ENCODE measurements at regions not wholly inside any gene's neighbourhood (a gene's known extent, or its start where the extent isn't known, plus 50 kb on each side); places are given as distances from the start of the nearest gene placed in this dataset.
A peak's percentile ranks its signal among the peaks of the same experiment; 100 is the strongest.
"Not testable (repeated sequence)": the region's sequence is repeated elsewhere in the genome, so short reads cannot be mapped to it uniquely, and the experiment has no call there.

- DNase-seq, result no peak
Observed at GRCh38 chrX:63458981-63459380, 107.8 kb upstream of the SPIN4 start.

GRCh38 chrX:63453571-63453970, 102.4 kb upstream of the SPIN4 start:
- DNase-seq, result no peak

DNA sequence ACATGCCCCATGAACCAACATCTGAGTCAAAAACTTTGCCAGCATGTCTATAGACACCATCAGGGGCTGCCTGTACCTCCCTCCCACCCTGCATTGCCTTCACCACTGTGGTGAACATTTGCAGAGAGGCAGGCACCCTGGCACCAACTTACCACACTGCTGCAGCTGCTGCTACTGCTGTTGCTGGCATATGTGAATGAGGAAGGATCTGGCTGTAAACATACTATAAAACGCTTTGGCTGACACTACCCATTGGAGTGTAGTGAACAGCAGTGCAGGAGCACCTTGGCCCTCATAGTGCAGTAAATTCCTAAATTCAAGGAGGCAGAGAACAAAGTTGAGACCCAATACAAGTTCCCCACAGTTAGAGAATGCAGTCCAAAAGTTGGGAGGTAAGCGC, 90.6 kb upstream of the SPIN4 start:
- no peak for DNase-seq

- no peak for DNase-seq
Observed at GRCh38 chrX:63439580-63439979, 88.4 kb upstream of the SPIN4 start.

- no peak for DNase-seq
Observed at GRCh38 chrX:63436865-63437264, 85.7 kb upstream of the SPIN4 start.

GRCh38 chrX:63434665-63435064, 83.5 kb upstream of the SPIN4 start:
- peak; percentile 31 for DNase-seq

GRCh38 chrX:63434206-63434605, 83.1 kb upstream of the SPIN4 start:
- DNase-seq, result no peak

- DNase-seq, result no peak
Observed at GRCh38 chrX:63430026-63430425, 78.9 kb upstream of the SPIN4 start.

DNA sequence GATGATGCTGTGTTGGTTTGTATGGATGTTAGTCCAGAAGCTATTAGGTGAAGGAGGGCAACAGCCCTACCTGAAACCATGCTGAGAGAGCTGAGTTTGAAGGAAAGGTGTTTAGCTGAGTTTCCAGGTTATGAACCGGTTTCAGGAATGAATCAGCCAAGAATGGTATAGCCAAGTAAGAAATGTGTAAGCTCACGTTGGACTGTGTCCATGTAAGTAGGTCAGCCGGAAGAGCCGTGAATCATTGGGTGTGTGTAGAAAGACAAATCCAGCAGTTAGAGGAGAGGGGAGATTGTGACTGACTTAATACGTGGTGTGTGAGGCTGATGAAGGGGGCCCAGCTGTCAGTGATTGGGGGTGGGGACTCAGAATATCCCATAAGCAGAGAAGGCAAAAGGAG, 77.2 kb upstream of the SPIN4 start:
- no peak for DNase-seq

- DNase-seq, result no peak
Observed at GRCh38 chrX:63426519-63426918, 75.4 kb upstream of the SPIN4 start.

DNA sequence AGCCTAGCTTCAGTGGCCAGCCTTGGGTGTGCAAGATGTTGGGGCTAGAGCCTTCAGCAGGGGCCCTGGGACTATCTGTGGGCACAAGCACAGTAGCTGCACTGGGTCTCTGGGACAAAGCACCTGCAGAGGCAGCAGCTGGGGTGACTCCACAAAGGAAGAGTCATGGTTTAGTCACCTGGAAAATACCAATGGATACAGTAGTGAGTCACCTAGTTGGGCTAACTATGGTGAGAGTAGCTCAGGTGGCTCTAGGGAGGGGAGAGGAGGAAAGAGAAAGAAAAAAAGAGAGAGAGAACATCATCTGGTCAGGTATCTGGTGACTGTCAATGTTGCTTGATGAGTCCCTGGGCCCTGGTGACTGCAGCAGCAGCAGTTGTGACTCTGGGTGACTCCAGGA, 72.9 kb upstream of the SPIN4 start:
- no peak for DNase-seq

GRCh38 chrX:63421411-63421810, 70.3 kb upstream of the SPIN4 start:
- DNase-seq, result no peak

DNA sequence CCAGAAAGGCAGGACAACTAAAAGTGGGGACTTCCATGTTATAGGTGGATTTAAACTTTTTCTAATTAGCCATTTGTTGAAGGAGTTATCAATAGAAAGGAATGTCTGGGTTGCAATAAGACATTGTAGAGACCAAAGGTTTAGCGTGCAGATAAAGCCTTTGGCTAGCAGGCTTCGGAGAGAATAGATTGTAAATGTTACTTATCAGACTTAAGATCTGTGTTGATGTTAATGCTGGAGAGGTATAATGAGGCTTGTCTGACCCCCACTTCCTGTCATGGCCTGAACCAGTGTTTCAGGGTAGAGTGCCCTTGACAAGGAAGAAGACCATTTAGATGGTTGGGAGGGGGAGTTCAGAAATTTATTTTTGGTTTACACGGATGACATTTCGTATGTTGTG, 67.1 kb upstream of the SPIN4 start:
- no peak for DNase-seq

DNA sequence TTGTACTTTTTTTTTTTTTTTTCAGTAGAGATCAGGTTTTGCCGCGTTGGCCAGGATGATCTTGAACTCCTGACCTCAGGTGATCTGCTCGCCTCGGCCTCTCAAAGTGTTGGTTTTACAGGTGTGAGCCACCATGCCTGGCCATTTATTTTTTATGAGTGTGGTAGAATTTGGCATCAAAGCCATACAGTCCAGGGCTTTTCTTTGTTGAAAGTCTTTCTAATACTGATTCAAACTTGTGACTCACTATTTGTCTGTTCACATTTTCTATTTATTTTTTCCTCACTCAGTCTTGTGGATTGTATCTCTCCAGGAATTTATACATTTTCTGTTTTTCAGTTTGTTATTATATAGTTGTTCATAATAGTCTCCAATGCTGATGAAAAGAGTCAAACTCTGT, 66.5 kb upstream of the SPIN4 start:
- DNase-seq, result no peak

DNA sequence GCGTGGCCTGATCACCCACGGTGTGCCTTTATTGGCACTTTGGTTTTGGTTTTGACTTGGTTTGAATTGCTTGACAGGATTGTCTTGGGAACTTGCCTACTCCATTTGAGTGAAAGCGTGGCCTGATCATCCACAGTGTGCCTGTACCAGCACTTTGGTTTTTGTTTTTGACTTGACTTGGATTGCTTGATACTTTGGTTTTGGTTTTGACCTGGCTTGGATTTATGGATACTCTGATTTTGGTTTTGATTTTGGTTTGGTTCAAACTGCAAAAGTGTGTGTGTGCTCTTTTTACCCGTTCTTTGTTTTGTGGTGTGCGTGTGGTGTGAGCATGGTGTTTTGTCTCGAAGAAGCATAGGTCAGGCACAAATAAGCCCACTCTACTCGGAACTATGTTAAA, 58.8 kb upstream of the SPIN4 start:
- DNase-seq, result not testable (repeated sequence)

DNA sequence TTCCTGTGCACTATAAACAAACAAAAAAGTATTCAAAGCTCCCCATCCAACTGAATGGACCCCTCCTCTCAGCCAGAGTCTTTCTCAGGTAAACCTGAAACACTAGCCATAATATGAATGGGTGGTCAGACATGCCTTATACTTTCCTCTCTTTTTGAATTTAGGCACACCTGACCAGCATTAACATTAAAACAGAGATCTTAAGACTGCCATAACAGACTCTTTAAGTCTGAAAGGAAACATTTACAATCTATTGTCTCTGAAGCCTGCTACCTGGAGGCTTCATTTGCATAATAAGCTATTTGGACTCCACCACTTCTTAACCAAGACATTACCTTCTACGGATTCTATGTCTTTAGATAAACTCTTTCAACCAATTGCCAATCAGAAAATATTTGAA, 56.9 kb upstream of the SPIN4 start:
- no peak for DNase-seq

- DNase-seq, result no peak
Observed at GRCh38 chrX:63404332-63404731, 53.2 kb upstream of the SPIN4 start.

DNA sequence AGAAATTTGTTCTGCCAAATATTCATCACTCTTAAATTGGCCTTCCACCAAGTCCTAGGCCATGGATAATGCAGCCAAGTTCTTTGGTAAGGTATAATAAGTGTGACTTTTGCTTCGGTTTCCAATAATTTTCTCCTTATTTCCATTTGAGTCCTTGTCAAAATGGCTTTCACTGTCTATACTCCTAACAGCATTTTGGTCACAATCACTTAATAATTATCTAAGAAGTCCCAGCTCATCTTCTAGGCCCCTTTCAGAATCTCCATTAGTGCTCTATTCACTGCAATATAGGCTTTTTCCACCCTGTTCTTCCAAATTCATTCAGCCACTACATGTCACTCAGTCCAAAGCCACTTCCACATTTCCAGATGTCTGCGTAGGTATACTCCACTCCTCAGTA, 51.0 kb upstream of the SPIN4 start:
- no peak for DNase-seq

Data from EL (cell line).